GM18867 (cell line): ENCODE measurements at regions not wholly inside any gene's neighbourhood (a gene's known extent, or its start where the extent isn't known, plus 50 kb on each side); places are given as distances from the start of the nearest gene placed in this dataset.

Experiments
- ATAC-seq: cut with Tn5 transposase; IDR thresholded peaks from one replicate; pipeline ENCODE4 v1.9.1; 2021; ENCODE audit warnings: mild to moderate bottlenecking, moderate library complexity; ENCODE audit not compliant: unreplicated experiment

DNA sequence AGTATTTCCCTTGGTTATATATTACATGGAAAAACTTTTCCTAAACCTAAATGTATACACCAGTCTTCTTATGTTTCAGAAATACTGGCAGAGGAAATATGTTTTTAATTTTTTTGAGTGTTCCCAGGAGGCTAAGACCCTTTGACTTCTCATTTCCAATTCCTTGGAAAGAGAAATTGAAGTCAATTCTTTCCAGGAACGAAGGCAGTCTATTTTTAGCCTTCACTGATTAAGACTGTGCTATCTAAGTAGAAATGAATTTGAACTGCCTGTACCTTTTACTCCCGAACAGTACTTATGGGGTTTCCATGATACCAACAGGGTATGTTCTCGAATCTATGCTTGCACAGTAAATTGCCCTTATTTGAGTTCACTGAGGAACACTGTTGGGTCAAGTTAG, 340.3 kb upstream of the CD180 start:
- ATAC-seq, result no peak

DNA sequence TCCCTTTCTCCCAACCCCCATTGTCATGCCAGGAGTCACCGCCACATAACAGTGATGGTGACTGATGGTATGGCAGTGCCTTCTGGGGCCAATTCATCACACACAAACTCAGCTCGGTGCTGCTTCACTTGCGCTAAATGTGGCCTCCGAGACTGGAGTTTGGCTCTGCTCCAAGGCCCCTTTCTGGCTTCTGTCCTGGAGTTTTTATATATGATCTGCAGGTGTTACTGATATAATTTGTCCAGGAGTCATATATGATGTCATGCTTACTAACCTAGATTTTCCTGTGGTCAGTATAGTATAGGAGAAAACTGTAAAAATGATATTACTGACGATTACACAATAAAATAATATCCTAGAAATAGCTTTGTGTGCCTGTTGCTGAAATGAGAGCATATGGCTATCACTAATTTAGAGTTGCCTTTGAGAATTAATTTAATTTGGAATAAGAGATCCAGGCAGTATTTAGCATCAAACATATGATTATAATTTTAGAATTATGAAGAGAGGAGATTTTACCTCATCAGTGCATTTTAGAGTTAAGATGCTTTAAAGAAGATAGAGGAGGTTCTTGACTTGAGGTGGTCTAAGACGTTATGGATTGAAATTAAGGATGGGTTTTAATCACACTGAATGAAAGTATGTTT, 334.1 kb upstream of the CD180 start:
- ATAC-seq, result no peak

DNA sequence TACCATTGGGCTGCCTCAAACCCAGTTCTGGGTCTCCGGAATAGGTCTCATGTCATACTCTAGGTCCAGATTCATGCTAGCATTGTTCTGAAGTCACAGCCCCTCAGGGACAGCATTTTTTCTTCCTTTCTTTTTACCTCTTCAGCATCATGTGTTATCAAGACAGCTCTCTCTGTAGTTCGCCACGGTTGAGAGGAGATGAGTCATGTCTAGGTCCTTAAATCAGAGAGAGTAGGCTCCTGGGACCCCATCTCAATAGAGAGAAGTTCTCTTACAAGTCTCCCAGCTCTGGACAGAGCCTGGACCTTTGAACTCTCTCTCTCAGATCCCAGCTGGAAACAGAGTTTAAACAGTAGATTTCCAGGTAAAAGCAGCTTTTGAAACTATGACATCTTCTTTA, 332.4 kb upstream of the CD180 start:
- no peak for ATAC-seq

DNA sequence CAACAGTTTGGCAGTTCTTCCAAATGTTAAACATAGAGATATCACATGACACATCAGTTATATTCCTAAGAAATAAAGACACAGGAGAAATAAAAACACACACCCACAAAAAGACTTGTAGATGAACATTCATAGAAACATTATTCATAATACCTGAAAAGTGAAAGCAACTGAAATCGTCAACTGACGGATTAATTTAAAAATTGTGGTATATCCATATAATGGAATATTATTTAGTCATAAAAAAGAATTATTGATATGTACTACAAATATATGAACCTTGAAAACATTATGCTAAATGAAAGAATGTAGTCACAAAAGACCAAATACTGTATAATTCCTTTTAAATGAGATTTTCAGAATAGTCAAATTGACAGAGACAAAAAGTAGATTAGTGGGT, 330.2 kb upstream of the CD180 start:
- no peak for ATAC-seq

DNA sequence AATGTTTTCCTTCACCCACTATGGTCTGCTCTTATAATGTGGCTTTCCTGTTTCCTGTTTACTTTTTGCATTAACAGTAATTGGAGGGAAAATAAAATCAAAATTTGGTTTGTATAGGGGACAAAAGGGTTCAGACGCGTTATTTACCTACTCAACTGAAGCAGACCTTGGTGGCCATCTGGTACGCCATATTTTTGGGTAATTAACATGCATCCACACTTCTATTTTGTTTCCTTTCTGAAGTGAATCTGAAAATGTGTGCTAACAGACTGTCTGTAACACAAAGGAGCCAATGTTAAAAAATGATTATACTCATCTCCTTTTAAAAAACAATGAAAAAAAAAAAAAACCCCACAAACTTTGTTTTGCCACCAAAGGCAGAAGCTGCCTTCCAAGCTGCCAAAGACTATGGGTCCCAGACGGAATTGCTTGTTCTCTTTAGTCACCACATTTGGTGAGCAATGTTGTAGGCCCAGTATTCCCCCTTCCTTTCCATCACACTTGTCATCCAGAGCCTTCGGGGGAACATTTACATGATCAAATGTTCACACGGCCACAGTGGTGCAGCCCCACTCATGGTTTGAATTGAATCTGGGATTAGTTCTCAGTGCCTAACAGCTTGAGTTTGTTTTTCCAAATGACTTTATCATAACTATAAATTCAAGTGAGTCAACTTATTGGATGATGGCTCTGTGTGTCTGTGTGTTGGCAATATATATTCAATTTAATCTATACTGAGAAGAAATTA, 323.7 kb upstream of the CD180 start:
- no peak for ATAC-seq

DNA sequence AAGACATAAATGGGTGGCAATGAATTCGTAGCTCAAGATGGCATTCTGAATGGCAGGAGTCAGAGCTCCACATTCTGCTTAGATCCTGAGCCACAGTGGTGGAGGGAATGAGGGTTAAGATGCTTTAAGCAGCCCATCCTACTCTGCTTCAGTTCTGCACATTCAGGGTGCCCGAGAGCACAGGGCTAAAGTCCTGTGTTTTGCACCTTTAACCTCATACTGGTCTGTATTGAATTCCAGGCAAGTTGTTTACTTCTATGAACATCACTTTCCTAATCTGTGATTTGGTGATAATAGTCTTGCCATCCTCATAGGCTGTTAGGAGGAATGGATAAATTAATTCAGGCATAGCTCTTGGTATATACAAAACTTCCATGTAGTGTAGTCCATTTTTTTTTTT, 321.6 kb upstream of the CD180 start:
- ATAC-seq, result no peak

DNA sequence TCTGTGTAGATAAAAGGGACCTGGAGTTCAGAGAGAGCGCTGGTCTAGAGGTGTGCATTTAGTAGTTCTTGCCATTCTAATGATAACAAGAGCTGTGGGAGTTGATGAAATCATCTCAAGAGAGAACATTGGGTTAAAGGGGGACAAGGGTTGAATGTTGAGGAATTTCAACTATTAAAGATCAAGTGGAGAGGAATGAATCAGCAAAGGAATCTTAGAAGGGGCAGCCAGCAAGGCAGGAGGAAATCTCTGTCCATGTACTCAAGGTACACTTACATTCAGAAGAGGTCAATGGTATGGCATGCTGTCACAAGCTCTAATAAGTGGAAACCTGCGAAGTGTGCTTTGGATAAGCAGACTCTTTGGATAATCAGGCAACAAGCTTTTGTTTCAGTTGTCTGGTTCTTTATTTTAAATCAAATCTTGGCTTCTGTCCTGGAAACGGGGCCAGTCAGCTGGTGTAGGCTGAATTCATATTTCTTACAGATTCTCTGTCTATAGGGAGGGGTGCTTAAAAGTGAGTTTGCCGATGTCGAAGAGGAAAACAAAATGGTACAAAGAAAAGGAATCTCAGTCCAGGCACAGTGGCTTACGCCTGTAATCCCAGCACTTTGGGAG, 320.5 kb upstream of the CD180 start:
- ATAC-seq, result no peak

DNA sequence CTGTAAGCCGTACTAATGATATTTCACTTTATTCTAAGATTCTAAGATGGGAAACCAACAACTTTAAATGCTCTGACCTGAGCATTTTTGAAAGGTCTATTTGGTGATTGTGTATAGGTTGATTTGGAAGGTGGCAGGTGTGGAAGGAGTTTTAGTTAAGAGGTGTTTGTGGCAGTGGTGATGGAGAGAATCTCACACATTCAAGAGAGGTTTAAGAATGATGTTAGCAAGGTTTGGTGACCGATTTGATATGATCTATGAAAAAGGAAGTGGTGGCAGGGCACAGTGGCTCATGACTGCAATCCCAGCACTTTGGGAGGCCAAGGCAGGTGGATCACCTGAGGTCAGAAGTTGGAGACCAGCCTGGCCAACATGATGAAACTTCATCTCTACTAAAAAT, 319.2 kb upstream of the CD180 start:
- no peak for ATAC-seq

DNA sequence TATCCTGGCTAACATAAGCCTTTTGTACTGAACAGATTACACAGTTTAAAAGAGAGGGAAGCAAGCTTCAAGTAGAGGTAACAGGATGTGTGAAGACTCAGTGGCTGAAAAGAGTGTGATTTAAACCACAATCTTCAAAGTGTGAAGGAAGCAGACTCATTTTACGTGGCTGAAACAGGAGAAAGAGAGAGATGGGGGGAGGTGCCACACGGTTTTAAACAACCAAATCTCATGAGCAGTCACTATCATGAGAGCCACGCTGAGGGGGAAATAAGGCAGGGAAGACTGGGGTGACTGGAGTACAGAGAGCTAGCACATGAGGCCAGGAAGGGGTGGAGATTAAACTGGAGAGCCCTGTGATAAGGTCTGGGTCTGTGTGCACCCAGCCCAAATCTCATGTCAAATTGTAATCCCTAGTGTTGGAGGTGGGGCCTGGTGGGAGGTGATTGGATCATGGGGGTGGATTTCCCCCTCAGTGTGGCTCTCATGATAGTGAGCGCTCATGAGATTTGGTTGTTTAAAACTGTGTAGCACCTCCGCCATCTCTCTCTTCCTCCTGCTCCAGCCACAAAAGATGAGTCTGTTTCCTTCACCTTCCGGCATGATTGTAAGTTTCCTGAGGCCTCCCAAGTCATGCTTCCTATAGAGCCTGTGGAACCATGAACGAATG, 318.6 kb upstream of the CD180 start:
- ATAC-seq, result no peak

DNA sequence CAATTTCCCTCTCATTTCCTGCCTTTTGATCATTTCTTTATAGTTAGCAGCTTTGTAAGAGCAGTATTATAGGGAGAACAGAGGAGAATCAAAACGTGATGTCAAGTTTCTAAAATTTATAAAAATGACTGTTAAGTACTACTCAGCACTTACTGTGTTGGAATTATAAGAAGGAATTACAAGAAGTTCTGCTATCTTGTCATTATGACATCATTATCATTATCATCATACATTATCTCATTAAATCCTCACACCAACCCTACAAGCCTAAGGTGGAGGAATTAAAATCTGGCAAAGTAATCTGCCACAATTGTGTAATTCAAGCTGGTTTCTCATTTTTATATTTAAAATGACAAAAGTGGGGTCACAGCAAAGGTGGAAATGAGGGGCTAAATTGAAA, 316.2 kb upstream of the CD180 start:
- ATAC-seq, result no peak

DNA sequence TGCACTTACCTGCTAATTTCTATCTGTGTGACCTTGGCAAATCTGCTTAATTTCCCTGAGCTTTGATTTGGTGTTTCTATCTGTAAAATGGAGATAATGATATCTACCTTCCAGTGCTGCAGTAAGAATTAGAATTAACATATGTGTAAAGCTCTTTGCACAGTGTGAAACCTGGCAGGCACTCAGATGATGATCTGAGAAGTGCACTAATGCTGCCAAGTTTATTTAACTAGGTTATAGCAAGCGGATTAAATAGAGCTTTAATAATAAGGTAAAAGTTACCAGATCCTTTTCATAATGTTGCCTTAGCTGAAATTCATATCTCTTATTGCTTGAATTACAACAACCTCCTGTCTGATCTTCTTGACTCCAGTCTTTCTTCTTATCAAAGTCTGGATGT, 315.3 kb upstream of the CD180 start:
- ATAC-seq, result no peak

DNA sequence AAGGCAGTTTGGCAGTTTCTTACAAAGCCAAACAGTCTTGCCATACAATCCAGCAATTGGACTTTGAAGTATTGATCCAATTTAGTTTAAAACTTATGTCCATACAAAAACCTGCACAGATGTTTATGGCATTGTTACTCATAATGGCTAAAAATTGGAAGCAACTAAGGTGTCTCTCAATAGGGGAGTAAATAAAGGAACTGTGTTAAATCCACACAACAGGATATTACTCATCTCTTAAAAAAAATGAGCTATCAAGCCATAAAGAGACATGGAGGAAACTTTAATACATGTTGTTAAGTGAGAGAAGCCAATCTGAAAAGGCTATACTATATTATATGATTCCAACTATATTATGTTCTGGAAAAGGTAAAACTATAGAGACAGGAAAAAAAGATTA, 313.6 kb upstream of the CD180 start:
- no peak for ATAC-seq

DNA sequence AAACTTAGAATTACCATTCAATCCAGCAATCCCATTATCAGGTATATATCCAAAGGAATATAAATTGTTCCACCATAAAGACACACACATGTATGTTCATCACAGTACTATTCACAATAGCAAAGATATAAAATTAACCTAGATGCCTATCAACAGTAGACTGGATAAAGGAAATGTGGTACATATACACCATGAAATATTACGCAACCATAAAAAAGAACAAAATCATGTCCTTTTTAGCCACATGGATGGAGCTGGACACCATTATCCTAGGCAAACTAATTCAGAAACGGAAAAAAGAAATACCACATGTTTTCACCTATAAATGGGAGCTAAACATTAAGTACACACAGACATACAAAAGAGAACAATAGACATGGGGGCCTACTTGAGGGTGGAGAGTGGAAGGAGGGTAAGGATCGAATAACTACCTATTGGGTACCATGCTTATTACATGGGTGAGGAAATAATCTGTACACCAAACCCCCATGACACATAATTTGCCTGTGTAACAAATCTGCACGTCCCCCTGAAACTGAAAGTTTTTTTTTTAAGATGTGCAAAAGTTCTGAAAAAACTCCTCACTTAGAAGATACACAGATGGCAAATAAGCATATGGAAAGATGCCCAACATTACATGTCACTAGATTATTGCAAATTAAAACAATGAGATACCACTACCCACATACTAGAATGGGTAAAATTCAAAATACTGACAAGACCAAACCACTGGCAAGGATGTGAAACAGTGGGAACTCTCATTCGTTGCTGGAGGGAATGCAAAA, 313.0 kb upstream of the CD180 start:
- ATAC-seq, result no peak

DNA sequence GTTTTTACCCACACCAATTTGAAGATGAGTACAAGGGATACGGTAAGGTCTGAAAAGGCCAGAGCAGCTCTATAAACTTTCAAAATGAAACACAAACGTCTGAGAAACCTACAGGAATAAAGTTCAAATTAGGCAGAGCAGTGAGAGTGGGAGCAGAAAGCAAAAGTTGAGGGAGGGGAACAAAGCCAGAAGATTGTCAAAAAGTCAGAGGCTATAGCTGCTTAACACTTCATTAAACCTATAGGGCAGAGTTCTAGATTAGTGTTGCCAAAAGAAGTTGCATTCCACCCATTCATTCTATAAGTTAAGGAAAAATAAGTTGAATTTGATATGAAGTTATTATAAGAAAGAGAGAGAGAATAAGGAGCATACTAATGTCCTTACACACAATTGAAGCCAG, 309.6 kb upstream of the CD180 start:
- no peak for ATAC-seq

DNA sequence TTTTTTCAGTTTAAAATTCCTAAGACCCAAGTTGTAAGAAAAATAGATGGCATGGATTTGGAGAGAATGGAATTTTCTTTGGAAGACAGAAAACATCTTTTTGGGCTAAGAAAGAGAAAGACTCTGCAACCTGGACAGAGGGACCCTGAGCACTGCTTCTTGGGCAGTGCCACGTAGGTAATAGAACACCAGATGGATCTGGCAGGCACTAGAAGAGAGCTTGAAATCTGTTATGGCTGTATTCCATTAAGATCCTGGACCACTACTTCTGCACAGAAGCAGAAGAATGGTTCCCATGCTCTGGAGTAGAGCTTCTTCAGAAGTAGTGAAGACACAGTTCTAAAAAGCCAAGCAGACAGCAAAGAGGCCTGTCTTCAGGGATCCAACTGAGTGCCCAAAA, 306.4 kb upstream of the CD180 start:
- no peak for ATAC-seq

DNA sequence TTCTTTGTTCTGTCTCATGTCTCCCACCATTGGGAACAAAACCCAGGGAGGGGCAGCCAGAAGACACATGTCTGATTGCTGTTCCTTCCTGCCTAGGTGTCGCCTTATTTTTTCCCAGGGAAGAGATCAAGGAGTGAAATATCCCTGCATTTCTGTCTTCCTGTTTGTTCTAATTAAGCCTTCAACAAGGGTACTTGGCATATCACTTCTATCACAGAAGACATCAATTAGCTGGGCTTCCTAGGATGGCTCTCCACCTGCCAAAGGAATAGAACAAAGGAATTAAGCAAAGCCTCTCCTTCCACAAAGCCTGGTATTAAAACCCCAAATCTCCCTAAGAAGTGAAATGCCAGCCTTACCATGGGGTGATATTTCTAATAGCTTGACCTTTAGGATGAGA, 299.5 kb upstream of the CD180 start:
- ATAC-seq, result no peak

DNA sequence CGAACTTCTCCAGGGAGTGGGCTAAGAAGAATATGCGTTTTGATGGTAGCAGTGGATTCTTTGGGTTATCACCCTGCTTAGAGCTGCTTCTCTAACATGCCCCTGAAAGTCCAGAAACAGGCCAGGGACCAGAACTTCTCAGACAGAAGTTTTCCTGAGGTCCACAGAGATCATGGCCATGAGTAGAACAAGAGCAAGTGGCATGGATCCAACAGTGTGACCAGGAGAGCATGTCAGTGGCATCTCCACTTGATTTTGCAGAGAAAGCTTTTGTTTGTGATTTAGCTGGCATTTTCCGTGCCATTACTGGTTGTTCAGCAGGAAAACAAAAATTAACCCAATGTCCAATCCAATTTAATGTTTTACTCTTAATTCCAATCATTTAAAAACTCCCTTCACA, 298.5 kb upstream of the CD180 start:
- ATAC-seq, result no peak

DNA sequence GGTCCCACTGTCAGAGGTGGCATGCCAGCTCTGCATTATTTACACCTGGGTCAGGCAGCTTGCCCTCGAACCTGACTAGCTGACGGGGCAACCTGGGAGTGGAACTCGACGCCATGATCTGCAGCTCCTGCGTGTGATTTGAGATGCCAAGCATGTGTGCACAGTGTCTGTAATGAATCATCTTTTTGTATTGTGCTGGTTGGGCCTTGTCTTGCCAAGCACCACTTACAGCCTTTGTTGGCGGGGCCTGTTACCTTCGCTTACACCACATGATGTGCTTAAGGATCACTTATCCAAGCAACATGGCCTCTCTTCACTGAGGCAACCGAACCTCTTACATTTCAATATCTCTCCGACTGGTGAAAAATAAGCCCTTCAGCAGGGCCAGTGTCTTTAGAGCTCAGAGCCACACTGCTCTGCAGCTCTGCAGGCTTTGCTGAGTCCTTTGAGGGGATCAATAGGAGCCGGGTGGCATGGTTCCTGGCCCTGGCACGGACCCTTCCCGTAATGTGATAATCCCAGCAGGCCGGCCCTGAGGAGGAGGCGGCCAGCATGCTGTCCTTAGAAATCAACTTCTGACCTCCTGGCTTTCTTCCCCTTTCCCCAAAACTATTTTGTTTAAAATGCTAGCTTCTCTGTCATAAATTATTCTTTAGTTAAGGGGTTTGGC, 297.7 kb upstream of the CD180 start:
- no peak for ATAC-seq

DNA sequence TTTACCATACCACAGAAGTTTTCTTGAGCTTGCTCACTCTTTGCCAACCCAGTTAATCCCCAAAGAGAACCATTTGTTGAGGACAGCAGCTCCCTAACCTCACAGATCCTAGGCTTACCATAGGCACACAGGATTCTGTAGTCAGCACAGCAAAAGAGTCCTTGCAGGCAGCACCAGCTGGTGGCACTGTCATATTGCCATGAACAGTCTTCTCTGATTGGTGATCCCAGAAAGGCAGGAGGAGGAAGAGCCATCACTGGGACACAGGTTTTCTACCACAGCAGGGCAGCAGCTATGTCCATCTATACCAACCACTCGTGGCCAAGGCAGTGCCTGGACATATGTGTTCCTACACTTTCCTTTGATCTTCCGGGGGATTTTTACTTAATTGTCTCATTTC, 297.1 kb upstream of the CD180 start:
- no peak for ATAC-seq

DNA sequence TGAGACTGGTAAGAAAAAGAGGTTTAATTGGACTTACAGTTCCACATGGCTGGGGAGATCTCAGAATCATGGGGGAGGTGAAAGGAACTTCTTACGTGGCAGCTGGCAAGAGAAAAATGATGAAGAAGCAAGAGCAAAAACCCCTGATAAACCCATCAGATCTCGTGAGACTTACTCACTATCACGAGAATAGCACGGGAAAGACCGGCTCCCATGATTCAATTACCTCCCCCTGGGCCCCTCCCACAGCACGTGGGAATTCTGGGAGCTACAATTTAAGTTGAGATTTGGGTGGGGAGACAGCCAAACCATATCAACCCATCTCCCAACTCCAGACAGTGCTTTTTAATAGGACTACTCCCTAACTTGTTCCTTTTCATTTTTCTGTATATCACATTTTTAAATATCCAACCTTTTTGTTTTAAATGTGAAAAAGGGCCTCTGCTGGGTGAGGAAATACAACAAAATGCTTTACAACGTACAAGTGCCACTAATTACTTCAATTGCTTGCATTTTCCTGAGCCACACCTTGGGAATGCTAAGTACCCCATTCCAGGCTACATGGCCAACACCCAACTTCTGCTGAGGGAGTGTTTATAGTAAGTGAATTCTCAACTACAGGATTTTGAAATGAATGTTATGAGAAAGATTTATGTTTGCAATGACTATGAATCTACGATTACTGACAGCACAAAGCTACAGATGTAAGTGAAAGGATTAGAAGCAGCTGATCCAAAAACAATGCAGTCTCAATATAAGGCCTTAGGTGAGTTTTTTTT, 294.1 kb upstream of the CD180 start:
- no peak for ATAC-seq
